SK-N-MC (cell line): ENCODE measurements at regions not wholly inside any gene's neighbourhood (a gene's known extent, or its start where the extent isn't known, plus 50 kb on each side); places are given as distances from the start of the nearest gene placed in this dataset.
A peak's percentile ranks its signal among the peaks of the same experiment; 100 is the strongest.

Experiments
- DNase-seq: peaks from one replicate; pipeline ENCODE4 v3.0.0-alpha.2; 2011; ENCODE audit warnings: low read depth, low spot score
- H3K27ac ChIP-seq: fragments of 200-600 bp; sonication (generic); 2 replicates; pipeline ENCODE4 v1.5.1; 2016; ENCODE audit warnings: mixed run types
- H3K36me3 ChIP-seq: fragments of 200-600 bp; sonication (generic); 2 replicates; pipeline ENCODE4 v1.6.1; 2017; ENCODE audit warnings: antibody characterized with exemption, low read length, mixed read lengths; ENCODE audit not compliant: insufficient read depth
- H3K4me3 ChIP-seq: fragments of 200-600 bp; sonication (generic); 2 replicates; pipeline ENCODE4 v1.5.1; 2016
- H3K9ac ChIP-seq: fragments of 200-600 bp; sonication (generic); 2 replicates; pipeline ENCODE4 v1.8.0; 2017; ENCODE audit warnings: mixed run types, mixed read lengths; ENCODE audit not compliant: insufficient read length
- H3K9me3 ChIP-seq: fragments of 200-600 bp; sonication (generic); 2 replicates; pipeline ENCODE4 v1.6.1; 2017; ENCODE audit warnings: low read depth, mild to moderate bottlenecking, antibody characterized with exemption, low read length, moderate library complexity, mixed read lengths
- EZH2 ChIP-seq: fragments of 200-600 bp; sonication (generic); IDR thresholded peaks from one replicate; pipeline ENCODE4 v1.6.1; 2017; ENCODE audit warnings: antibody characterized with exemption
- FOXP2 ChIP-seq: optimal IDR thresholded peaks from 2 replicates; pipeline ENCODE3; 2011; ENCODE audit warnings: mild to moderate bottlenecking, moderate library complexity; ENCODE audit not compliant: insufficient read depth; ENCODE audit errors: extremely low read length, control extremely low read depth
- POLR2AphosphoS5 ChIP-seq: IDR thresholded peaks from 2 replicates; pipeline ENCODE4 v1.6.1; 2012; ENCODE audit warnings: mild to moderate bottlenecking, low read depth, low read length, borderline replicate concordance

DNA sequence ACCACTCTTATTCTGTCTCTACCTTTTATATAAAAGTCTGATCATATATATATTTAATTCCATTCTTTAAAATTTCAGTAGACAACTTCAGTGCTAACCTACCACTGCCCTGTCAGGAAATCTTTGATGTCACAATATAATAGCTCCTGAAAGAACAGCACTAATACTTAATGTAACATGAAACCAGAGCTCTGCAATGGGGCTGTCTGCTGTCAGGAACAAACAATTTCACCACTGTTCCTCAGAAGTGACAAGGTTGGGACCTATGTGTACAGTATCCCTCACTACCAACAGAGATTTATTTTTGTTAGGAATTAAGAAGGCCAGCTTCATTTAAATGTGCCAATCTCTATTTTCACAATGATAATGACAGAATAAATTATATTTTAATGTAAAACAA is 165.5 kb upstream of the C11orf58 start:
- no peak for DNase-seq
- Histone ChIP-seq H3K36me3 (peaks cover 35% of the 10 kb centered on the region), H3K4me3 (no peak overlapping the region), H3K27ac (peak overlapping the region; percentile 64; the same call in 1 of the 2 replicates), H3K9me3 (peaks cover 5% of the 10 kb centered on the region; the same call in 1 of the 2 replicates), H3K9ac (no peak overlapping the region)
- no peak for TF ChIP-seq EZH2
- TF ChIP-seq POLR2AphosphoS5, result no peak
- no peak for TF ChIP-seq FOXP2

DNA sequence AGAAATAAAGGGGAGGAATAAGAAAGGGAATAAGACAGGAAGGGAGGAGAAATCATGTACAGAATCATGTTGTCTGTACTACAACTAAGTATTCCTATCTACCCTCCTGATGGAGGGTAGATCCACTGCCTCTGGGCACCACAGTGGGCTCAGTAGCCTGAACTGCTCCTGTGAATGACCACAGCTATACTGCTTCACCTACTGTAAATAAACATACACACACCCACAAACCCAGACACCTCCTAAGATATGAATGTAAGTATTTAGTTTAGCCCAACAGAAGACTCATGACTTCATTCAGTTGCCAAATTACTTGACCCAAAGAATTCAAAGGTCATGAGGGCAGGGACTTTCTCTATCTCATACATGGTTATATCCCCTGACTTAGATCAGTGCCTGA is 177.3 kb upstream of the C11orf58 start:
- Histone ChIP-seq H3K27ac (no peak overlapping the region), H3K9ac (no peak overlapping the region), H3K4me3 (no peak overlapping the region), H3K36me3 (peaks cover 27% of the 10 kb centered on the region), H3K9me3 (no peaks in the 10 kb centered on the region; the same call in 1 of the 2 replicates)
- DNase-seq, result no peak
- TF ChIP-seq POLR2AphosphoS5 (no peak), EZH2 (no peak), FOXP2 (no peak)

DNA sequence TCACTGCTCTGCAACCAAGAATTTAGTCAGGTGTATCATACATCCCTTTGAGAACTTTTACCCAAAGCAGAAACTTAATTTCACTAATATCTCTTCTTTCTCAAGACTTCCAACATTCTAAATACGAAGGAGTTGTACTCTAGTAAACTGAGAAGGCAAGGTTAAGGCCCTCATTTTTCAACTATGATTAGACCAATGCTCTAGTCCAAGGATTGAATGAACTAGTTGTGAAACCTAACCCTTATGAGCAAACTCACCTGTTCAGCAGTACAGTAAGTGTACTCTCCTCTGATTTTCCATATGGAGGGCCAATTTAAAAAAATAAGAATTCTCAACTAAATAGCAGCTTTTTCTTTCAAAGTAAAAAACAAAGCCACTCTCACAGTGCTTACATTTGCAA is 180.0 kb upstream of the C11orf58 start:
- no peak for DNase-seq
- Histone ChIP-seq H3K4me3 (no peak overlapping the region), H3K9me3 (no peaks in the 10 kb centered on the region; the same call in 1 of the 2 replicates), H3K27ac (no peak overlapping the region), H3K9ac (no peak overlapping the region), H3K36me3 (peaks cover 35% of the 10 kb centered on the region)
- no peak for TF ChIP-seq EZH2
- TF ChIP-seq FOXP2, result no peak
- TF ChIP-seq POLR2AphosphoS5, result no peak

DNA sequence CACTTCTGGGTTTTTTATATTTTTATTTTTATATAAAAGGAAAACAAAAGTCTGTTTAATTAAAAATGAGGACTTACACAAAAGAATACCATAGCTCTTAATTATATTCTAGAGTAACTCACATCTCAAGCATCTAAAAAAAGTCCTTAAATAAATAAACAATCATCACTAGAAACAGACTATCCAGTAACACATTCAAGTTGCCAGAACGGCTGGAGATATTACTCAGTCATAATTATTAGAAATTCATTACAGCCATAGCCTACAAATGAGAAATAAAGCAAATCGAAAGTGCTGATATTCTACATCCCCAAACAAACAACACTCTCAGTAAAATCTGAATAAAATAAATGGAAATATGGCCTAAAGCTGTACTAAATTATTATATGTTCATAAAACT is 182.5 kb upstream of the C11orf58 start:
- no peak overlapping the region; the same call in 1 of the 2 replicates for H3K4me3 ChIP-seq
- H3K36me3 ChIP-seq, result peaks cover 38% of the 10 kb centered on the region
- no peak for DNase-seq
- H3K9me3 ChIP-seq, result peaks cover 6% of the 10 kb centered on the region; the same call in 1 of the 2 replicates
- H3K27ac ChIP-seq, result peak overlapping the region; percentile 62
- H3K9ac ChIP-seq, result no peak overlapping the region
- TF ChIP-seq POLR2AphosphoS5 (no peak), FOXP2 (no peak)

DNA sequence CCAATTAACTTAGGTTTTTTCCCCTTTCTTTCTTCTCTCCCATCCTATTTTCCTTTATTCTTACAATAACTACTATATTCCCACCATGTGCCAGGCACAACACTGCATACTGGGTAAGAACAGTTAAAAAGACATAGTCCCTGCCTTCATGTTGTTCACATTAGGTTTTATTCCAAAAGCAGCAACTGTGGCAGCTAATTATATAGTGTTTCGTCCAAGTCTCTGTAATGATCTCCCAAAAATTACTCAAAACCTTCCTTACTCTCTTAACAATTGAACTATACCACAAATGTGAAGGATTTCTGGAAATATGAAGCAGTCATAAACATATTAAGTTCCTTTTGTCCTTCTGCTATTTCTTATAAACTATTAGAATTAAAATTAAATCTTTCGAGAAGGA is 184.1 kb upstream of the C11orf58 start:
- no peak overlapping the region for H3K9ac ChIP-seq
- H3K9me3 ChIP-seq, result peaks cover 10% of the 10 kb centered on the region; the same call in 1 of the 2 replicates
- H3K27ac ChIP-seq, result peak overlapping the region; percentile 14; the same call in 1 of the 2 replicates
- peaks cover 47% of the 10 kb centered on the region for H3K36me3 ChIP-seq
- no peak for TF ChIP-seq POLR2AphosphoS5
- TF ChIP-seq FOXP2, result no peak
- TF ChIP-seq EZH2, result no peak
- no peak for DNase-seq
- H3K4me3 ChIP-seq, result no peak overlapping the region

DNA sequence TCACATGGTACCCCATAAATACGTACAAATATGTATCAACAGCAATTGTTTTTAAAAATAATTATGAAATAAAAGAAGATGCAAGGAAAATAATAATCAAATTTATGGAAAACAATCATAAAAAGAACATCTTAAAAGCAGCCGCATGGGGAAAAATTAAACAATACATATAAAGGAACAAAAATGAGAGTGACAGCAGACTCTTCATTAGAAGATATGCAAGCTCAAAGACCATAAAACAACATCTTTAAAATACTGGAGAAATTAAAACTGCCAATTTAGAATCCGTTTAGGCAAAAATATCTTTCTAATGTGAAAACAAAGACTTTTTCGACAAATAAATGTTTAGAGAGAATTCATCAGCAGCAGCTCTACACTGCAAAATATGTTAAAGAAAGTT is 190.6 kb upstream of the C11orf58 start:
- H3K4me3 ChIP-seq, result no peak overlapping the region
- H3K27ac ChIP-seq, result no peak overlapping the region
- no peak for DNase-seq
- H3K36me3 ChIP-seq, result peaks cover 70% of the 10 kb centered on the region
- H3K9ac ChIP-seq, result no peak overlapping the region
- peaks cover 27% of the 10 kb centered on the region; the same call in 1 of the 2 replicates for H3K9me3 ChIP-seq
- no peak for TF ChIP-seq EZH2
- TF ChIP-seq POLR2AphosphoS5, result no peak
- no peak for TF ChIP-seq FOXP2

DNA sequence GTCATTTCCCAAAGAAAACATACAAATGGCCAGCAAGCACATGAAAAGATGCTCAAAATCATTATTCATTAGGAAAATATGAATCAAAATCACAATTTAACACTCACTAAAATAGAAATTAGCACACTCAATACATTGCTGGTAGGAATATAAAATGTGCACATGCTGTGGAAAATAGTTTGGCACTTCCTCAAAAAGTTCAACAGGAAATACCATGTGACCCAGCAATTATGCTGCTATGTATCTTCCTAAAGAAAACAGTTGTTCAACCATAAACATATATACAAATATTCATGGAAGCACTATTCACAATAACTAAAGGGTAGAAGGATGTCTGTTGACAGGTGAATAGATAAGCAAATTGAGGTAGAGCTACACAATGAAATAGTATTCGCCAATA is 187.3 kb upstream of the SOX6 start:
- no peak for DNase-seq
- H3K9me3 ChIP-seq, result peaks cover 17% of the 10 kb centered on the region; the same call in 1 of the 2 replicates
- H3K36me3 ChIP-seq, result peaks cover 53% of the 10 kb centered on the region
- TF ChIP-seq POLR2AphosphoS5, result no peak
- TF ChIP-seq EZH2, result no peak
- no peak for TF ChIP-seq FOXP2
- H3K4me3 ChIP-seq, result no peak overlapping the region
- H3K9ac ChIP-seq, result no peak overlapping the region
- no peak overlapping the region for H3K27ac ChIP-seq

GRCh38 chr11:16542353-16542752 is 186.0 kb upstream of the SOX6 start:
- H3K36me3 ChIP-seq, result peaks cover 43% of the 10 kb centered on the region
- no peak overlapping the region for H3K9ac ChIP-seq
- no peak overlapping the region for H3K27ac ChIP-seq
- no peak for DNase-seq
- no peak overlapping the region for H3K4me3 ChIP-seq
- TF ChIP-seq FOXP2 (no peak), EZH2 (no peak), POLR2AphosphoS5 (no peak)
- H3K9me3 ChIP-seq, result peaks cover 12% of the 10 kb centered on the region; the same call in 1 of the 2 replicates

- no peak for DNase-seq
- Histone ChIP-seq H3K9me3 (no peaks in the 10 kb centered on the region), H3K9ac (no peak overlapping the region), H3K27ac (no peak overlapping the region), H3K4me3 (no peak overlapping the region), H3K36me3 (peaks cover 18% of the 10 kb centered on the region; the same call in 1 of the 2 replicates)
- no peak for TF ChIP-seq EZH2
- no peak for TF ChIP-seq POLR2AphosphoS5
- no peak for TF ChIP-seq FOXP2
These were observed 180.2 kb upstream of the SOX6 start for GRCh38 chr11:16536513-16536912.
